WTC11 (cell line): ENCODE measurements at regions not wholly inside any gene's neighbourhood (a gene's known extent, or its start where the extent isn't known, plus 50 kb on each side); places are given as distances from the start of the nearest gene placed in this dataset.

ENCODE experiments used
- ATAC-seq: fragments of 200-7000 bp; cut with Tn5 transposase; 2 replicates; pipeline ENCODE4 v1.10.0; 2021; ENCODE audit warnings: mild to moderate bottlenecking, moderate library complexity
- CTCF ChIA-PET: fragments of 300-600 bp; sonication (Branson Sonifier 250); formaldehyde crosslinking; loops from one replicate; lab custom pipeline; 2021; ENCODE audit warnings: antibody characterized with exemption; lab: Charles Lee
- POLR2A ChIA-PET: fragments of 350-600 bp; sonication (Branson Sonifier 250); formaldehyde crosslinking; loops from one replicate; lab custom pipeline; 2021; ENCODE audit warnings: antibody characterized with exemption; lab: Charles Lee
- DNase-seq: peaks from one replicate; pipeline ENCODE4 v3.0.0; 2021; ENCODE audit warnings: low spot score
- H3K27ac Mint-ChIP-seq: 2 replicates; pipeline ENCODE4 v1.8.0; 2021; ENCODE audit warnings: mixed read lengths
- H3K27me3 Mint-ChIP-seq: 2 replicates; pipeline ENCODE4 v1.8.0; 2021; ENCODE audit warnings: low read depth, mild to moderate bottlenecking, moderate library complexity, mixed read lengths
- H3K36me3 Mint-ChIP-seq: 2 replicates; pipeline ENCODE4 v1.8.0; 2021; ENCODE audit warnings: mixed read lengths
- H3K4me1 Mint-ChIP-seq: 2 replicates; pipeline ENCODE4 v1.8.0; 2022; ENCODE audit warnings: mixed read lengths
- H3K4me3 Mint-ChIP-seq: 2 replicates; pipeline ENCODE4 v1.8.0; 2021; ENCODE audit warnings: mild to moderate bottlenecking, moderate library complexity, mixed read lengths
- H3K9me3 Mint-ChIP-seq: 2 replicates; pipeline ENCODE4 v1.8.0; 2021; ENCODE audit warnings: mixed read lengths
- ATF1 ChIP-seq: sonication (generic); formaldehyde crosslinking; IDR thresholded peaks from 2 replicates; pipeline ENCODE4 v1.8.1; 2023; ENCODE audit warnings: mild to moderate bottlenecking, moderate library complexity, missing genetic modification reagents
- CREM ChIP-seq: sonication (generic); formaldehyde crosslinking; IDR thresholded peaks from 2 replicates; pipeline ENCODE4 v1.8.1; 2022; ENCODE audit warnings: mild to moderate bottlenecking, missing genetic modification reagents, moderate library complexity
- ELF4 ChIP-seq: sonication (generic); formaldehyde crosslinking; IDR thresholded peaks from 2 replicates; pipeline ENCODE4 v1.8.1; 2022; ENCODE audit warnings: low read depth, mild to moderate bottlenecking, moderate library complexity, missing genetic modification reagents
- EMX1 ChIP-seq: fragments of 250-450 bp; sonication (Bioruptor Pico); IDR thresholded peaks from 2 replicates; pipeline ENCODE4 v1.8.0; 2021; ENCODE audit warnings: mild to moderate bottlenecking
- FOXK1 ChIP-seq: sonication (generic); formaldehyde crosslinking; IDR thresholded peaks from 2 replicates; pipeline ENCODE4 v1.8.0; 2022; ENCODE audit warnings: mild to moderate bottlenecking, moderate library complexity, missing genetic modification reagents
- GRHL2 ChIP-seq: fragments of 250-450 bp; sonication (Bioruptor Pico); IDR thresholded peaks from 2 replicates; pipeline ENCODE4 v1.8.0; 2022; ENCODE audit warnings: mild to moderate bottlenecking, moderate library complexity; ENCODE audit not compliant: insufficient replicate concordance, severe bottlenecking
- NFYB ChIP-seq: sonication (generic); formaldehyde crosslinking; conservative IDR thresholded peaks from 2 replicates; pipeline ENCODE4 v1.8.0; 2022; ENCODE audit warnings: low read depth, missing genetic modification reagents
- SP1 ChIP-seq: sonication (generic); formaldehyde crosslinking; conservative IDR thresholded peaks from 2 replicates; pipeline ENCODE4 v1.8.1; 2022; ENCODE audit warnings: missing genetic modification reagents
- TP53 ChIP-seq: sonication (generic); formaldehyde crosslinking; IDR thresholded peaks from 2 replicates; pipeline ENCODE4 v1.8.1; 2023; ENCODE audit warnings: mild to moderate bottlenecking, missing genetic modification reagents
- ZNF121 ChIP-seq: sonication (generic); formaldehyde crosslinking; IDR thresholded peaks from 2 replicates; pipeline ENCODE4 v1.8.0; 2023; ENCODE audit warnings: missing genetic modification reagents
- TF ChIP-seq, protein P1 (sequence below): fragments of 250-450 bp; sonication (Bioruptor Pico); conservative IDR thresholded peaks from 2 replicates; pipeline ENCODE4 v1.9.0; 2021; ENCODE audit warnings: mild to moderate bottlenecking
- TF ChIP-seq, protein P2 (sequence below): fragments of 250-450 bp; sonication (Bioruptor Pico); IDR thresholded peaks from 2 replicates; pipeline ENCODE4 v1.8.0; 2021; ENCODE audit warnings: mild to moderate bottlenecking
- TF ChIP-seq, protein P3 (sequence below): sonication (generic); formaldehyde crosslinking; IDR thresholded peaks from 2 replicates; pipeline ENCODE4 v1.8.1; 2023; ENCODE audit warnings: mild to moderate bottlenecking, missing genetic modification reagents, moderate library complexity
- TF ChIP-seq, protein P4 (sequence below): sonication (generic); formaldehyde crosslinking; IDR thresholded peaks from 2 replicates; pipeline ENCODE4 v1.8.0; 2022; ENCODE audit warnings: mild to moderate bottlenecking, missing genetic modification reagents
- TF ChIP-seq, protein P5 (sequence below): sonication (generic); formaldehyde crosslinking; conservative IDR thresholded peaks from 2 replicates; pipeline ENCODE4 v1.8.1; 2022; ENCODE audit warnings: mild to moderate bottlenecking, missing genetic modification reagents

DNA sequence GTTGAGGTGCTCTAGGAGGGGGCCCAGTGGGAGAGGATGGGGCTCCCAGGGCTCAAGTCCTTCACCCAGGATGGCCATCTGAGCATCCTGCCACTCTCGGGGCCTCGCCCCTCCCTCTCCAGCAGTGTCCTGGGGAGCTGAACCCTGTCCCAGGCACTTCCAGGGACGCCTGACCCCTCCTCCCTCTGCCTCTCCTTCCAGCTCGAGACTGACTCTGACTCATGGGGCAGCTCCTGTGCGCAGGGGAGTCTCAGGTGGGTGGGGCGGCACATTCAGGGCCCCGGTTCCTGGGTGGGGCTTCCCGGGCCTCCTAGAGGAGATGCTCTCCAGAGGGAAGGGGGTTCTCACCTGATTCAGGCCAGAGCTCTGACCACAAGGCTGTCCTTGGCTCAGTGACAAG is 77.1 kb upstream of the IGLL5 start (continued):
- TF ChIP-seq, protein P1, sequence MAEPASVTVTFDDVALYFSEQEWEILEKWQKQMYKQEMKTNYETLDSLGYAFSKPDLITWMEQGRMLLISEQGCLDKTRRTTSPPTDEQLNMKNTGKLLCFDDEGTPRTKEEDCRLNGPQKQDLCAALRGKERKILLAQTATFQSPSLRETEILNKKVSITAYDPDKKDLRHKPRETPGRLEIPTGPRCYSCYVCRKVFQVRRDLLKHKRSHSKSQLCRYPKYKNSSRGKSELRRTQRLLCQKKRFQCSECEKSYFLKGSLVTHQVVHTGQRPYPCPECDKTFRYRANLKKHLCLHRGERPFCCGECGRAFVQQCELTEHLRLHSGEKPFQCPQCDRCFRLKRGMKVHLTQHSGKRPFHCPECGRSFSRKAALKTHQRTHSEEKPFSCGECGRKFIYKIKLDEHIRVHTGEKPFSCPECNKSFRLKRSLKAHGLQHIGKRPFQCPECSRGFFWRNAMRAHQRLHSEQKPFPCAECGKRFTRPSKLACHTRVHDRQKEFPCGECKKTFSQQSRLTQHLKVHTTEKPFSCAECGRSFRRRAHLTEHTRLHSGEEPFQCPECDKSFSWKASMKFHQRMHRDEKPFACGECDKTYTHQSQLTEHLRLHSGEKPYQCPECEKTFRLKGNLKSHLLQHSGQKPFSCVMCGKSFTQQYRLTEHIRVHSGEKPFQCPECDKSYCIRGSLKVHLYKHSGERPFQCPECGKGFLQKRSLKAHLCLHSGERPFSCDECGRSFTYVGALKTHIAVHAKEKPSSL, result no peak
- TF ChIP-seq, protein P2, sequence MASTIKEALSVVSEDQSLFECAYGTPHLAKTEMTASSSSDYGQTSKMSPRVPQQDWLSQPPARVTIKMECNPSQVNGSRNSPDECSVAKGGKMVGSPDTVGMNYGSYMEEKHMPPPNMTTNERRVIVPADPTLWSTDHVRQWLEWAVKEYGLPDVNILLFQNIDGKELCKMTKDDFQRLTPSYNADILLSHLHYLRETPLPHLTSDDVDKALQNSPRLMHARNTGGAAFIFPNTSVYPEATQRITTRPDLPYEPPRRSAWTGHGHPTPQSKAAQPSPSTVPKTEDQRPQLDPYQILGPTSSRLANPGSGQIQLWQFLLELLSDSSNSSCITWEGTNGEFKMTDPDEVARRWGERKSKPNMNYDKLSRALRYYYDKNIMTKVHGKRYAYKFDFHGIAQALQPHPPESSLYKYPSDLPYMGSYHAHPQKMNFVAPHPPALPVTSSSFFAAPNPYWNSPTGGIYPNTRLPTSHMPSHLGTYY (CRISPR knock-in tag), result no peak
- TF ChIP-seq EMX1 (CRISPR knock-in tag), result no peak

DNA sequence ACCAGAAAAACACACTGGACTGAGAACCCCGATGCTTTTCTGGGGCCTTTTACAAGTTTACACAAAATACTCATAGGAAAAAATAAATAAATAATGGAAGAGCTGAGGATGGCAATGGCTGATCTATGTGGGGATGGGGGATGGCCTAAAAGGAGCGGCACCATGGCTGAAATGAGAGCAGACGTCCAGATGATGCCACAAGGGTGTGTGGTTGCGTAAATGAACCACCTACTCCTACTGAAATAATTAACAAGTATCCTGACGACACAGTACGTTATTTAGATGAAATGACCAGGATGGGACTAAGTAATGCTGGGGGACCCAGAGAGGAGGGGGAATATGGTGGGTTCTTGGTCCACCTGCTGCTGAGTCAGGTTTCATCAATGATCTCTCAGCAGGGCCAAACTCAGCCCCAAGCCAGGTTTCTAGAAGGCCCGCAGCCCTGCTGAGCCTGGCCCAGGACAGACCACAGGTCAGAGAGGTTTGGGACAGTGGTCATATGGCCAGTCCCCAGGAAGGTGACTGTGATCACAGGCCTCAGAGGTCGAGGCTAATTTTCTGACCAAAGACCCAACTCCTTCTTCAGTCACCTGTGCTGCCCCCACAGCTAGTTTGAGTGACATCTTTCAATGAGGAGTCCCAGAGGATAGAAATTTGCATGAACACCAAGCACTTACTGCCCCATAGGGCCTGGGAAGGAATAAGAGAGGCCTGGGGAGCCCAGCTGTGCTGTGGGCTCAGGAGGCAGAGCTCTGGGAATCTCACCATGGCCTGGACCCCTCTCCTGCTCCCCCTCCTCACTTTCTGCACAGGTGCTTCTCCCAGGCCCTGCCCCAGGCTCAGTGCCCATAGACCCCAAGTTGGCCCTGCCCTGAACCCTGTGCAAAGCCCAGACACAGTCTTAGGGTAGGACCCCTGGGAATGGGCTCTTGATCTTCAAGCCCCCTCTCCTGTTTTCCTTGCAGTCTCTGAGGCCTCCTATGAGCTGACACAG is 76.3 kb upstream of the IGLL5 start:
- TF ChIP-seq ATF1 (CRISPR knock-in tag) (no peak), SP1 (CRISPR knock-in tag) (no peak), CREM (CRISPR knock-in tag) (no peak), ELF4 (CRISPR knock-in tag) (no peak), NFYB (CRISPR knock-in tag) (no peak), GRHL2 (CRISPR knock-in tag) (no peak)
- TF ChIP-seq, protein P3, sequence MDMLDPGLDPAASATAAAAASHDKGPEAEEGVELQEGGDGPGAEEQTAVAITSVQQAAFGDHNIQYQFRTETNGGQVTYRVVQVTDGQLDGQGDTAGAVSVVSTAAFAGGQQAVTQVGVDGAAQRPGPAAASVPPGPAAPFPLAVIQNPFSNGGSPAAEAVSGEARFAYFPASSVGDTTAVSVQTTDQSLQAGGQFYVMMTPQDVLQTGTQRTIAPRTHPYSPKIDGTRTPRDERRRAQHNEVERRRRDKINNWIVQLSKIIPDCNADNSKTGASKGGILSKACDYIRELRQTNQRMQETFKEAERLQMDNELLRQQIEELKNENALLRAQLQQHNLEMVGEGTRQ (CRISPR knock-in tag), result no peak
- TF ChIP-seq, protein P4, sequence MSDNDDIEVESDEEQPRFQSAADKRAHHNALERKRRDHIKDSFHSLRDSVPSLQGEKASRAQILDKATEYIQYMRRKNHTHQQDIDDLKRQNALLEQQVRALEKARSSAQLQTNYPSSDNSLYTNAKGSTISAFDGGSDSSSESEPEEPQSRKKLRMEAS (CRISPR knock-in tag), result no peak
- ATAC-seq, result no peak
- no peaks in the 10 kb centered on the region for H3K9me3 Mint-ChIP-seq
- H3K27ac Mint-ChIP-seq, result no peak overlapping the region
- DNase-seq, result no peak
- H3K36me3 Mint-ChIP-seq, result no peaks in the 10 kb centered on the region
- H3K4me1 Mint-ChIP-seq, result no peaks in the 10 kb centered on the region
- no peak overlapping the region for H3K4me3 Mint-ChIP-seq
- POLR2A ChIA-PET, result no interaction called here
- CTCF ChIA-PET, result interaction anchor here (0.7 to 4.0 kb wide), 20 partner anchors 9 to 347 kb away, joined by 3 to 69 read pairs (median 8); no protein-coding TSS in a partner anchor
- peaks cover 87% of the 10 kb centered on the region for H3K27me3 Mint-ChIP-seq

DNA sequence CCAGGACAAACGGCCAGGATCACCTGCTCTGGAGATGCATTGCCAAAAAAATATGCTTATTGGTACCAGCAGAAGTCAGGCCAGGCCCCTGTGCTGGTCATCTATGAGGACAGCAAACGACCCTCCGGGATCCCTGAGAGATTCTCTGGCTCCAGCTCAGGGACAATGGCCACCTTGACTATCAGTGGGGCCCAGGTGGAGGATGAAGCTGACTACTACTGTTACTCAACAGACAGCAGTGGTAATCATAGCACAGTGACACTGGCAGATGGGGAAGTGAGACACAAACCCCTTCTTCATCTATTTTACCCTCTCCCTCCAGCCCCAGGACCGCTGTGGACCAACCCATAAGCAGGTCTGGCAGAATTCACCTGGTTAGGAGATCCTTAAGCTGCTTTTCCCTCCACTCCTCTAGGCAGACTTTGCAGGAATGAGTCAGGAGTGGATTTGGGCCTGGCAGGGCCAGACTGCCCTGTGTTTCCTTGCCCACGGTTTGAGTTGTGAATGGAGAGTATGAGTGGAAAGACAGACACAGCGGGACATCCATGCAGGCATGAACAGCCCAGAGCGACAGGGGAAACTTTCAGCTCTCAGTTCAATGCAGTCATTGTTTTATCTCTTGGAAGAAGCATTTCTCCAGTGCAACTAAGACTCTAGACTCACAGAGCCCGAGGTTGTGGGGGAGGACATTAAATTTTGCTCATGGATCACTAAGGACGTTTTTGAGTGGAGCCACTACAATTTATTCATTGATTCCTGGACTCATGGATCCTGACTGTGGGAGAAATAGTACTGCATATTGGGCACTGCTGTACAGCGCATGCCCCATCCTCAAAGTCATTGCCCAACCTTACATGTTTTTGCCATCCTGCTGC is 75.3 kb upstream of the IGLL5 start:
- no peak for ATAC-seq
- ChIA-PET POLR2A (no interaction called here), CTCF (interaction anchor here (1.0 to 4.0 kb wide), 9 partner anchors 10 to 143 kb away, joined by 3 to 69 read pairs (median 10); no protein-coding TSS in a partner anchor)
- no peak for DNase-seq
- no peak for TF ChIP-seq TP53 (CRISPR knock-in tag)
- no peak for TF ChIP-seq FOXK1 (CRISPR knock-in tag)
- no peak for TF ChIP-seq ZNF121
- TF ChIP-seq, protein P5, sequence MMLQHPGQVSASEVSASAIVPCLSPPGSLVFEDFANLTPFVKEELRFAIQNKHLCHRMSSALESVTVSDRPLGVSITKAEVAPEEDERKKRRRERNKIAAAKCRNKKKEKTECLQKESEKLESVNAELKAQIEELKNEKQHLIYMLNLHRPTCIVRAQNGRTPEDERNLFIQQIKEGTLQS (CRISPR knock-in tag), result no peak
- no peak for TF ChIP-seq SP1 (CRISPR knock-in tag)
- Mint-ChIP-seq H3K9me3 (no peaks in the 10 kb centered on the region), H3K27ac (no peak overlapping the region), H3K36me3 (no peaks in the 10 kb centered on the region), H3K27me3 (peaks cover 87% of the 10 kb centered on the region), H3K4me1 (no peaks in the 10 kb centered on the region), H3K4me3 (no peak overlapping the region)
